HCT116 (cell line): ENCODE measurements at regions not wholly inside any gene's neighbourhood (a gene's known extent, or its start where the extent isn't known, plus 50 kb on each side); places are given as distances from the start of the nearest gene placed in this dataset.

Source experiments
- ATF3 ChIP-seq: IDR thresholded peaks from 2 replicates; pipeline ENCODE4 v1.6.1; 2012
- EZH2 ChIP-seq: fragments of 200-600 bp; sonication (generic); IDR thresholded peaks from 2 replicates; pipeline ENCODE4 v1.6.1; 2017; ENCODE audit warnings: antibody characterized with exemption, mixed run types
- EZH2phosphoT487 ChIP-seq: fragments of 200-600 bp; IDR thresholded peaks from 2 replicates; pipeline ENCODE4 v1.6.1; 2018; ENCODE audit warnings: antibody characterized with exemption, borderline replicate concordance
- POLR2A ChIP-seq: IDR thresholded peaks from 2 replicates; pipeline ENCODE4 v1.7.0; 2011; ENCODE audit warnings: borderline replicate concordance; ENCODE audit not compliant: insufficient read depth, insufficient read length; ENCODE audit errors: extremely low read depth
- POLR2AphosphoS5 ChIP-seq: IDR thresholded peaks from 2 replicates; pipeline ENCODE4 v1.6.1; 2011; ENCODE audit warnings: mild to moderate bottlenecking, low read depth, low read length, moderate library complexity
- SP1 ChIP-seq: IDR thresholded peaks from 2 replicates; pipeline ENCODE4 v1.6.1; 2012; ENCODE audit warnings: low read depth
- ZBTB33 ChIP-seq: IDR thresholded peaks from 2 replicates; pipeline ENCODE4 v1.6.1; 2011; ENCODE audit warnings: mild to moderate bottlenecking, low read length, moderate library complexity; ENCODE audit not compliant: insufficient replicate concordance; ENCODE audit errors: extremely low read depth
- ZFX ChIP-seq: fragments of 450-650 bp; IDR thresholded peaks from 2 replicates; pipeline ENCODE4 v1.6.1; 2017
- ZNF274 ChIP-seq: fragments of 200-500 bp; sonication (Bioruptor generic); IDR thresholded peaks from 2 replicates; pipeline ENCODE4 v1.6.1; 2014; ENCODE audit warnings: mild to moderate bottlenecking, low read depth, low read length, inconsistent platforms
- TF ChIP-seq, protein P1 (sequence below), 3 experiments: fragments of 200-600 bp in 1 of 3; sonication (generic) in 1 of 3; IDR thresholded peaks in 2 of 3; conservative IDR thresholded peaks in 1 of 3; 2 replicates each; pipeline ENCODE4 v1.5.1; 2012 to 2017; ENCODE audit warnings: low read depth in 2 of 3, low read length in 2 of 3, antibody characterized with exemption in 1 of 3, borderline replicate concordance in 1 of 3, control low read depth in 1 of 3, mild to moderate bottlenecking in 1 of 3, mixed read lengths in 1 of 3, mixed run types in 1 of 3, moderate library complexity in 1 of 3; ENCODE audit not compliant: insufficient read depth in 1 of 3
- TF ChIP-seq, protein P2 (sequence below): IDR thresholded peaks from 2 replicates; pipeline ENCODE4 v1.6.1; 2012

GRCh38 chr2:160731415-160731814 lies 237.8 kb upstream of the RBMS1 start:
- TF ChIP-seq EZH2phosphoT487 (no peak), POLR2A (no peak), ZNF274 (no peak), ZFX (no peak), ZBTB33 (no peak), EZH2 (no peak), POLR2AphosphoS5 (no peak), SP1 (no peak), ATF3 (no peak)
- TF ChIP-seq, protein P1, sequence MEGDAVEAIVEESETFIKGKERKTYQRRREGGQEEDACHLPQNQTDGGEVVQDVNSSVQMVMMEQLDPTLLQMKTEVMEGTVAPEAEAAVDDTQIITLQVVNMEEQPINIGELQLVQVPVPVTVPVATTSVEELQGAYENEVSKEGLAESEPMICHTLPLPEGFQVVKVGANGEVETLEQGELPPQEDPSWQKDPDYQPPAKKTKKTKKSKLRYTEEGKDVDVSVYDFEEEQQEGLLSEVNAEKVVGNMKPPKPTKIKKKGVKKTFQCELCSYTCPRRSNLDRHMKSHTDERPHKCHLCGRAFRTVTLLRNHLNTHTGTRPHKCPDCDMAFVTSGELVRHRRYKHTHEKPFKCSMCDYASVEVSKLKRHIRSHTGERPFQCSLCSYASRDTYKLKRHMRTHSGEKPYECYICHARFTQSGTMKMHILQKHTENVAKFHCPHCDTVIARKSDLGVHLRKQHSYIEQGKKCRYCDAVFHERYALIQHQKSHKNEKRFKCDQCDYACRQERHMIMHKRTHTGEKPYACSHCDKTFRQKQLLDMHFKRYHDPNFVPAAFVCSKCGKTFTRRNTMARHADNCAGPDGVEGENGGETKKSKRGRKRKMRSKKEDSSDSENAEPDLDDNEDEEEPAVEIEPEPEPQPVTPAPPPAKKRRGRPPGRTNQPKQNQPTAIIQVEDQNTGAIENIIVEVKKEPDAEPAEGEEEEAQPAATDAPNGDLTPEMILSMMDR (IDR thresholded peaks at IDR 0.05 in 2 of 3, conservative IDR thresholded peaks at IDR 0.05 in 1 of 3; ENCODE audit: borderline replicate concordance in 1 of 3, insufficient read depth in 1 of 3, low read depth in 2 of 3, low read length in 2 of 3): no peak
- TF ChIP-seq, protein P2, sequence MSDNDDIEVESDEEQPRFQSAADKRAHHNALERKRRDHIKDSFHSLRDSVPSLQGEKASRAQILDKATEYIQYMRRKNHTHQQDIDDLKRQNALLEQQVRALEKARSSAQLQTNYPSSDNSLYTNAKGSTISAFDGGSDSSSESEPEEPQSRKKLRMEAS: no peak
